Fibroblast of lung (primary cell): ENCODE measurements at regions not wholly inside any gene's neighbourhood (a gene's known extent, or its start where the extent isn't known, plus 50 kb on each side); places are given as distances from the start of the nearest gene placed in this dataset.

Source experiments
- CTCF ChIP-seq, 2 donors: IDR thresholded peaks in 1 of 2; conservative IDR thresholded peaks in 1 of 2; 1 replicate in 1 of 2; 2 replicates in 1 of 2; pipeline ENCODE4 v1.5.1; 2011 to 2012; ENCODE audit warnings: low read length in 2 of 2, control low read depth in 1 of 2, inconsistent platforms in 1 of 2, low read depth in 1 of 2, mild to moderate bottlenecking in 1 of 2
- EZH2 ChIP-seq: IDR thresholded peaks from 2 replicates; pipeline ENCODE4 v1.5.1; 2012; ENCODE audit warnings: low read length, control low read depth, mild to moderate bottlenecking; ENCODE audit errors: missing control alignments

DNA sequence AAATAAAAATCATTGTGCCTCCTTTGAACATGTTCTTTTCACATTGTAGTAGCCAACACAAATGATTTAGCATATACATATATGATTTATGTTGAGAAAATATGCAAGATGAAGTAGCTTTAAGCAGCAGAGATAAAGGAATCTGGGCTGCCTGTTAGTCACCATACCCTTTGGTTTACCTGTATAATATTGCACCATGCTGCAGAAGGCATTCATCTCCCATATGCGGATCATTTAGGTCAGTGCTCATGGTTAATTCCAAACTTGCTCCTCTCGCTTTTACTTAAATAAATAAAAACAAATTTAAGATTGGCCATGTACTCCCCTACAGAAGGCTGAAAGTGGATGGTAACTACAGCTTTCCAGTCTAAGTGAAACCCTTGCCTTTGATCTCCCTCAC lies 86.7 kb upstream of the TBL1XR1 start:
- TF ChIP-seq EZH2: no peak
- no peak for TF ChIP-seq CTCF (conservative IDR thresholded peaks at IDR 0.05 in 1 of 2, IDR thresholded peaks at IDR 0.05 in 1 of 2; ENCODE audit: low read depth in 1 of 2, low read length in 2 of 2)
